ENCODE measurements at regions not wholly inside any gene's neighbourhood (a gene's known extent, or its start where the extent isn't known, plus 50 kb on each side); places are given as distances from the start of the nearest gene placed in this dataset.

- FAIRE-seq: no peak
These were observed 604.1 kb upstream of the JAG1 start for GRCh38 chr20:11277858-11278257.

More at GRCh38 chr20:11277858-11278257, 604.1 kb upstream of the JAG1 start:
- Histone ChIP-seq H3K27ac (ENCODE audit: control insufficient read depth, insufficient read depth) (no peak overlapping the region), H2AFZ (ENCODE audit: control insufficient read depth, low read depth, low read length) (no peak overlapping the region), H4K20me1 (ENCODE audit: control insufficient read depth, insufficient read depth) (no peaks in the 10 kb centered on the region), H3K9me3 (replicated peaks; ENCODE audit: control insufficient read depth, insufficient read depth, low read length) (no peaks in the 10 kb centered on the region; the same call in 2 of the 3 replicates), H3K27me3 (replicated peaks in 1 of 2; ENCODE audit: control insufficient read depth in 2 of 2, insufficient read depth in 2 of 2, low read length in 1 of 2) (no peaks in the 10 kb centered on the region), H3K9ac (ENCODE audit: control insufficient read depth, insufficient read depth, low read length) (no peak overlapping the region), H3K4me2 (ENCODE audit: control insufficient read depth, insufficient read depth) (no peak overlapping the region), H3K36me3 (ENCODE audit: control insufficient read depth in 2 of 2, insufficient read depth in 2 of 2, low read length in 1 of 2) (no peaks in the 10 kb centered on the region), H3K79me2 (ENCODE audit: control insufficient read depth, insufficient read depth, low read length) (no peaks in the 10 kb centered on the region), H3K4me3 (no peak overlapping the region), H3K4me1 (ENCODE audit: control insufficient read depth, insufficient read depth, low read length) (no peaks in the 10 kb centered on the region; the same call in 1 of the 2 replicates)
- TF ChIP-seq ZNF687 (IDR thresholded peaks at IDR 0.05) (no peak), ZBTB40 (IDR thresholded peaks at IDR 0.05; ENCODE audit: borderline replicate concordance) (no peak), TCF7 (IDR thresholded peaks at IDR 0.05; ENCODE audit: borderline replicate concordance) (no peak), MAX (IDR thresholded peaks at IDR 0.05; ENCODE audit: low read depth, low read length) (no peak), TBL1XR1 (IDR thresholded peaks at IDR 0.05; ENCODE audit: low read depth, low read length) (no peak), RELA (IDR thresholded peaks at IDR 0.05; ENCODE audit: borderline replicate concordance, partially characterized antibody) (no peak), SUPT20H (IDR thresholded peaks at IDR 0.05; ENCODE audit: borderline replicate concordance, control insufficient read depth, low read depth, low read length) (no peak), CREM (IDR thresholded peaks at IDR 0.05; ENCODE audit: low read depth) (no peak), TCF3 (IDR thresholded peaks at IDR 0.05; ENCODE audit: borderline replicate concordance, insufficient read depth, low read depth, low read length) (no peak), HDGF (IDR thresholded peaks at IDR 0.05) (no peak), WRNIP1 (IDR thresholded peaks at IDR 0.05; ENCODE audit: borderline replicate concordance, low read depth, low read length) (no peak), SMC3 (IDR thresholded peaks at IDR 0.05; ENCODE audit: borderline replicate concordance, low read length) (no peak), NBN (IDR thresholded peaks at IDR 0.05) (no peak)
- CTCF ChIA-PET: interaction anchor here (0.7 to 1.2 kb wide), 5 partner anchors 10 to 266 kb away, joined by 3 read pairs; no protein-coding TSS in a partner anchor
- BruUV-seq (replicated peaks): no TSS peak
- ATAC-seq (no peak), DNase-seq (ENCODE audit: low read depth, low spot score) (no peak)
- RAD21 ChIA-PET (ENCODE audit: unreplicated experiment): interaction anchor here (0.7 to 1.9 kb wide), 4 partner anchors 25 to 725 kb away, joined by 3 to 8 read pairs (median 4); no protein-coding TSS in a partner anchor
- intact Hi-C loops (cut with micrococcal nuclease; ENCODE audit: unreplicated experiment) (loop anchor here (10.0 kb wide), 1 partner anchor 413 kb away; no protein-coding TSS in a partner anchor), in situ Hi-C loops (cut with MboI) (loop anchor here (5.0 kb wide), 1 partner anchor 264 kb away; no protein-coding TSS in a partner anchor)
- POLR2A ChIA-PET: no interaction called here
- WGBS (ENCODE audit: insufficient coverage, insufficient replicate concordance, low lambda C conversion rate, missing lambda C conversion rate): 16% methylated on average over 4 of the region's 4 CpGs
- SMC1A ChIA-PET (ENCODE audit: uncharacterized antibody, unreplicated experiment): interaction anchor here (0.7 to 4.0 kb wide), 7 partner anchors 10 to 725 kb away, joined by 3 to 18 read pairs (median 4); no protein-coding TSS in a partner anchor

All from GM12878 (cell line).